ENCODE measurements at regions not wholly inside any gene's neighbourhood (a gene's known extent, or its start where the extent isn't known, plus 50 kb on each side); places are given as distances from the start of the nearest gene placed in this dataset.

- Histone ChIP-seq H3K14ac (ENCODE audit: insufficient read depth, low read length) (no peak overlapping the region), H3K9me3 (ENCODE audit: control insufficient read depth, low read depth, low read length) (no peaks in the 10 kb centered on the region), H2BK20ac (ENCODE audit: low read depth, low read length, poor library complexity, severe bottlenecking) (no peak overlapping the region), H3K4me1 (ENCODE audit: insufficient read depth, low read length) (no peaks in the 10 kb centered on the region), H3T11ph (ENCODE audit: low read length) (no peak overlapping the region), H3K18ac (ENCODE audit: insufficient read length, low read depth, low read length) (no peak overlapping the region), H3K4me2 (ENCODE audit: insufficient read depth, insufficient read length, low read length) (no peak overlapping the region), H3K79me1 (ENCODE audit: insufficient read depth, low read depth, low read length, poor library complexity, severe bottlenecking) (no peaks in the 10 kb centered on the region), H3K4ac (ENCODE audit: low read depth, low read length) (no peak overlapping the region), H2AK5ac (ENCODE audit: insufficient read length, low read length) (no peak overlapping the region), H2AFZ (ENCODE audit: low read length) (no peak overlapping the region), H3K23ac (ENCODE audit: insufficient read length, low read depth, low read length) (no peak overlapping the region), H4K20me1 (ENCODE audit: control insufficient read depth, insufficient read depth, insufficient read length) (no peaks in the 10 kb centered on the region), H2BK5ac (ENCODE audit: insufficient read length, low read length) (no peak overlapping the region), H3K79me2 (ENCODE audit: insufficient read depth, low read length) (no peaks in the 10 kb centered on the region; the same call in 1 of the 2 replicates), H3K27me3 (ENCODE audit: insufficient read depth, low read length) (no peaks in the 10 kb centered on the region), H2BK120ac (ENCODE audit: low read depth, low read length, poor library complexity, severe bottlenecking) (no peak overlapping the region), H3K27ac (ENCODE audit: insufficient read length, low read depth, low read length) (no peak overlapping the region), H4K91ac (ENCODE audit: insufficient read length, low read depth, low read length) (no peak overlapping the region), H3K9ac (ENCODE audit: extremely low read depth, insufficient read length, low read length) (no peak overlapping the region), H3K23me2 (ENCODE audit: insufficient read length, low read depth, low read length, poor library complexity, severe bottlenecking) (no peaks in the 10 kb centered on the region), H2BK15ac (ENCODE audit: low read depth, low read length) (no peak overlapping the region), H4K5ac (ENCODE audit: insufficient read length, low read depth, low read length) (no peak overlapping the region), H2BK12ac (ENCODE audit: insufficient read length, low read depth, low read length) (no peak overlapping the region), H4K8ac (replicated peaks; ENCODE audit: insufficient read length, low read depth, low read length) (no peak overlapping the region), H3K56ac (ENCODE audit: insufficient read length, low read depth, low read length) (no peak overlapping the region)
- TF ChIP-seq CTCF (conservative IDR thresholded peaks at IDR 0.05), result no peak
- Mint-ChIP-seq H3K4me1 (no peaks in the 10 kb centered on the region), H3K27ac (no peak overlapping the region), H3K36me3 (ENCODE audit: insufficient read depth in 1 of 3, low read depth in 3 of 3) (peaks cover 0 to 4% (median 2%) of the 10 kb centered on the region in 3 experiments; a peak in 1 of 7 replicates), H3K27me3 (ENCODE audit: low read depth) (no peaks in the 10 kb centered on the region; the same call in 1 of the 2 replicates), H3K9me3 (peaks cover 6 to 43% of the 10 kb centered on the region in 2 experiments; a peak in 4 of 5 replicates), H3K4me3 (no peak overlapping the region)
- no CpG with 5 or more reads among the region's 4 CpGs for WGBS (ENCODE audit: extremely low coverage, insufficient read length, low lambda C conversion rate)
- no peak for DNase-seq
Measured at GRCh38 chrX:128439159-128439558, 387.0 kb upstream of the ACTRT1 start.

All from H9 (cell line).